Bronchial epithelial cell (primary cell): ENCODE measurements at regions not wholly inside any gene's neighbourhood (a gene's known extent, or its start where the extent isn't known, plus 50 kb on each side); places are given as distances from the start of the nearest gene placed in this dataset.

Experiments
- DNase-seq: peaks from one replicate; pipeline ENCODE4 v3.0.0-alpha.2; 2010; ENCODE audit warnings: low read depth
- FAIRE-seq: peaks from 2 replicates; lab custom pipeline; 2011; peaks lifted over from hg19 to GRCh38; lab: Jason Lieb, UNC
- H3K27me3 ChIP-seq: 2 replicates; pipeline ENCODE4 v1.5.1; 2011; ENCODE audit warnings: low read length; ENCODE audit not compliant: control insufficient read depth, insufficient read depth
- H3K36me3 ChIP-seq: 2 replicates; pipeline ENCODE4 v1.5.1; 2011; ENCODE audit warnings: low read length; ENCODE audit not compliant: control insufficient read depth, insufficient read depth
- H3K4me3 ChIP-seq: 2 replicates; pipeline ENCODE4 v1.5.1; 2011; ENCODE audit warnings: mild to moderate bottlenecking, low read depth, low read length, control low read depth
- TF ChIP-seq, protein P1 (sequence below): IDR thresholded peaks from 2 replicates; pipeline ENCODE4 v1.5.1; 2011; ENCODE audit warnings: mild to moderate bottlenecking, moderate library complexity, low read length, control low read depth, inconsistent platforms; ENCODE audit not compliant: insufficient read depth, severe bottlenecking

DNA sequence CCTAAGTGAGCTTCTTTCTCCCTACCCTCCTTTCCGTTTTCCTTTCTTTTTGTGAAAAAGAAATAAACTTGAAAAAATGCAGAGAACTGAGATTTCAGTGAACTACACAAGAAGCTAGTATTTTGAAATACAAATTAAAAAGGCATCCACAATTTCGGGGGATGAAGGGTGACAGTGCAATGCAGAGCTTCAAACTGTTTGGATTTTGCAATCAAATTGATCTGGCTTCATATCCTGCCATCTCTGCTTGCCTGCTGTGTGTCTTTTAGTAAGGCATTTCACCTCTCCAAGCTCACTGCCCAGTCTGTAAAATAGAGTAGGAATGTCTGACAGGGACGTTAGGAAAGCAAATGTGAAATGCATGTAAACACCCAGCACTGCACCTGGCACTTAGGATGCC lies 258.0 kb downstream of the HACE1 start:
- TF ChIP-seq, protein P1, sequence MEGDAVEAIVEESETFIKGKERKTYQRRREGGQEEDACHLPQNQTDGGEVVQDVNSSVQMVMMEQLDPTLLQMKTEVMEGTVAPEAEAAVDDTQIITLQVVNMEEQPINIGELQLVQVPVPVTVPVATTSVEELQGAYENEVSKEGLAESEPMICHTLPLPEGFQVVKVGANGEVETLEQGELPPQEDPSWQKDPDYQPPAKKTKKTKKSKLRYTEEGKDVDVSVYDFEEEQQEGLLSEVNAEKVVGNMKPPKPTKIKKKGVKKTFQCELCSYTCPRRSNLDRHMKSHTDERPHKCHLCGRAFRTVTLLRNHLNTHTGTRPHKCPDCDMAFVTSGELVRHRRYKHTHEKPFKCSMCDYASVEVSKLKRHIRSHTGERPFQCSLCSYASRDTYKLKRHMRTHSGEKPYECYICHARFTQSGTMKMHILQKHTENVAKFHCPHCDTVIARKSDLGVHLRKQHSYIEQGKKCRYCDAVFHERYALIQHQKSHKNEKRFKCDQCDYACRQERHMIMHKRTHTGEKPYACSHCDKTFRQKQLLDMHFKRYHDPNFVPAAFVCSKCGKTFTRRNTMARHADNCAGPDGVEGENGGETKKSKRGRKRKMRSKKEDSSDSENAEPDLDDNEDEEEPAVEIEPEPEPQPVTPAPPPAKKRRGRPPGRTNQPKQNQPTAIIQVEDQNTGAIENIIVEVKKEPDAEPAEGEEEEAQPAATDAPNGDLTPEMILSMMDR: no peak
- DNase-seq (no peak), FAIRE-seq (no peak)
- H3K36me3 ChIP-seq: no peaks in the 10 kb centered on the region
- H3K4me3 ChIP-seq: no peak overlapping the region
- H3K27me3 ChIP-seq: no peaks in the 10 kb centered on the region

DNA sequence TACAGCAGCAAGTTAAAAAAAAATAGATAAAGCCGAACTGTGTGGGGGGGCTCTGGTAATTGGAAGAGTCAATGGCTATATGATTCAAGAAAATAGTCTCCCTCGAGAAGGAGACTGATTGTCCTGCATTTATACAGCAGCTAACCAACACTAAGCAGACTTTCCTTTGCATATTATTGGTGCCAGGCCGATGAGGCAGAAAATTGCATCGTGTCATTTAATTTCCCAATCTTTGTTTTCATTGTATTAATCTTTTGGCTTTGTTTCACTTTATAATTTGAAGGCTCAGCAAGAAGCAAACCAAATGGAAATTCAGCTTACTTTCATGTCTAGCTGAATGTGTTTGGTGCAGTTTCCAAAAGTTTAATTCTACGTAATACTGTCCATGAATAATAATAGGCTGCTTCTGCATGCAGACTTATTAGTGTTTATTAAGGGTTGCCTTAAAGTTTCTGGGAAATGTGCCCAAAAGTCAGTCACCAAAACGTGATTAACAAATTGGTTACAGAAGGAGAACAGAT lies 258.5 kb downstream of the HACE1 start:
- H3K4me3 ChIP-seq: no peak overlapping the region
- no peak for DNase-seq
- FAIRE-seq: no peak
- no peaks in the 10 kb centered on the region for H3K27me3 ChIP-seq
- no peaks in the 10 kb centered on the region for H3K36me3 ChIP-seq
- TF ChIP-seq, protein P1: no peak

DNA sequence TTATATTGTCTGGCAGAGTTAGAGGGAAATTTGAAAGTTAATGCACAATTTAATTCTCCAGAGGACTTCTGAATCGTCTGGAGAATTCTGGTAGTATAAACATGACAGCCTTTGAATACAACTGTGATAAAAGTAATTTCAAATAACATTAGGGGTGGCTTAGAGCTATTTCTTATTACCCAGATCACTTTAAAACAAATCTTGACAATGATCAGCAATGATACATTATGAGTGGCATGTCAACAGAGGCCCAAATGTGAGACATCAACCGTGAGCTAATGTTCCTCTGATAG lies 259.1 kb downstream of the HACE1 start:
- TF ChIP-seq, protein P1: no peak
- H3K36me3 ChIP-seq: no peaks in the 10 kb centered on the region
- FAIRE-seq: no peak
- H3K4me3 ChIP-seq: no peak overlapping the region
- DNase-seq: no peak
- no peaks in the 10 kb centered on the region for H3K27me3 ChIP-seq

DNA sequence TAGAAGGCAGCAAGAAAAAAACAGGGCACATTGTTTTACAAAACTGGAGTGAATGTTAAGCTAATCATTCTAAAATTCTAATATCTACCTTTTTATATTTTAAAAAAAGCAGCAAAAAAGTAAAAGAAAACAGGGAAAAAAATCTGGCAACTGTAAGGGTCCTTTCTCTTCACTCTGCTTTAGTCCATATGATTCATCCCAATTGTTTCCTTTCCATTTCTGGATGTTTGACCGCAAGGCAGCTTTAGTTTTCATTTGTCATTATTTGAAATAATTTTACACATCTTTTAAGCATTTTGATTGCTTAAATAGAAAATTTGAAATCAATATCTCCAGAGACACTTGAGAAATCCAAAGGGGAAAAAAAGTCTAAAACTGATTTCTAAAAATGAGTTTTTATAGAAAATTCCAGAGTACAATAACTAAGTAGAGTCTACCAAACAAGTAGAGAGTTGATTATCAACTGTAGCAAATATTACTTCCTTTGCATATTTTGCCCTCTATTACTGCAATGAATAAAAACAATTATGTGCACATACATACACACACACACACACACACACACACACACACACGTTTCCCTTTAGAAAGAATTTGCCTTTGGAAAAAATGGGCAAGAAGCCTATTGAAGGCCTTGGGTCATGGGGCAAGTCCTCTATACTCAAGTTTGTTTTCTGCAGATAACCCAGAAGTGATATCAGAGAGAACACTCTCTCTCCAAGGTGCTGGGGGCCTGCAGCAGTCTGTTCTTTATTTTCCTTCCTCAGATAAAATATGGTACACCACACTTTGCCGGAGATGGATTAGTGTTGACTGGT lies 259.7 kb downstream of the HACE1 start:
- no peaks in the 10 kb centered on the region for H3K27me3 ChIP-seq
- no peak overlapping the region for H3K4me3 ChIP-seq
- H3K36me3 ChIP-seq: no peaks in the 10 kb centered on the region
- TF ChIP-seq, protein P1: no peak
- no peak for DNase-seq
- FAIRE-seq: no peak

DNA sequence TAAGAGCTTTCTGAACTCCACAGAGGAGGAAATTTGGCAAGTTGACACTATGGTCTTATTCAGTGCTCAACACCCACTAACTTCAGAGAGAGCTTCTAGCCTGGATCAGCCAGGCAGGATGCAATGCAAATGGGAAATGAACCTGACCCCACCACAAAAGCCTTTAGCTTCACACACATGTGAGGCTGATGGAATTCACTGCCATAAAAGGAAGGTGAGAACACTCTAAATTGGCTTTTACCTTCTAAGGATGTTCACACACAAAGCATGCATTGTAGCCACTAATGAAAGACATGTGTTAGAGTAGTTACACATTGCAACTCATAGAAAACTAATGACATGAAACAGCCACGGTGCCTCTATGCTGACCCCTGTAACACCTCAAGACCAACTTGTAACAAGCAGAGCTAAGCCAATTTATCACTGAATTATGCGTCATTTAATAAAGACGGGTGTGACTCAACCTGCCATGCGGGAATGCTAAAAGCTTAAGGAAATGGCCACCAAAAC lies 262.1 kb downstream of the HACE1 start:
- Histone ChIP-seq H3K4me3 (no peak overlapping the region), H3K36me3 (no peaks in the 10 kb centered on the region), H3K27me3 (no peaks in the 10 kb centered on the region)
- FAIRE-seq: no peak
- TF ChIP-seq, protein P1: no peak
- no peak for DNase-seq
